ENCODE measurements at regions not wholly inside any gene's neighbourhood (a gene's known extent, or its start where the extent isn't known, plus 50 kb on each side); places are given as distances from the start of the nearest gene placed in this dataset.

DNA sequence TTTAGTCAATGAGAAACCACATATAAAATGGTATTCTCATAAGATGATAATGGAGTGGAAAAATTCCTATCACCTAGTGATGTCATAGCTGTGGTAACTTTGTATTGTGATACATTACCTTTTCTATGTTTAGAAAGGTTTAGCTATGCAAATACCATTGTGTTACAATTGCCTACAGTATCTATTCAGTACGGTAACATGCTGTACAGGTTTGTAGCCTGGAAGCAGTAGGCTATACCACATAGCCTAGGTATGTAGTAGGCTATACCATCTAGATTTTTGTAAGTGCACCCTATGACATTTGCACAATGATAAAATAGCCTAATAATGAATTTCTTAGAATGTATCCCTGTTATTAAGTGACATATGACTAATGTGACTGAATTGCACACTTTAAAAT lies 50.5 kb upstream of the CCDC196 start:
- DNase-seq (ENCODE audit: low spot score), result no peak
- H3K27ac ChIP-seq (ENCODE audit: low read depth, low read length, poor library complexity, severe bottlenecking), result no peak overlapping the region
- no peaks in the 10 kb centered on the region for H3K4me1 ChIP-seq (ENCODE audit: insufficient read depth, low read length, poor library complexity, severe bottlenecking)
- no peak for TF ChIP-seq EZH2 (IDR thresholded peaks at IDR 0.05; ENCODE audit: borderline replicate concordance, low read depth, low read length, poor library complexity, severe bottlenecking)
- TF ChIP-seq, protein P1, sequence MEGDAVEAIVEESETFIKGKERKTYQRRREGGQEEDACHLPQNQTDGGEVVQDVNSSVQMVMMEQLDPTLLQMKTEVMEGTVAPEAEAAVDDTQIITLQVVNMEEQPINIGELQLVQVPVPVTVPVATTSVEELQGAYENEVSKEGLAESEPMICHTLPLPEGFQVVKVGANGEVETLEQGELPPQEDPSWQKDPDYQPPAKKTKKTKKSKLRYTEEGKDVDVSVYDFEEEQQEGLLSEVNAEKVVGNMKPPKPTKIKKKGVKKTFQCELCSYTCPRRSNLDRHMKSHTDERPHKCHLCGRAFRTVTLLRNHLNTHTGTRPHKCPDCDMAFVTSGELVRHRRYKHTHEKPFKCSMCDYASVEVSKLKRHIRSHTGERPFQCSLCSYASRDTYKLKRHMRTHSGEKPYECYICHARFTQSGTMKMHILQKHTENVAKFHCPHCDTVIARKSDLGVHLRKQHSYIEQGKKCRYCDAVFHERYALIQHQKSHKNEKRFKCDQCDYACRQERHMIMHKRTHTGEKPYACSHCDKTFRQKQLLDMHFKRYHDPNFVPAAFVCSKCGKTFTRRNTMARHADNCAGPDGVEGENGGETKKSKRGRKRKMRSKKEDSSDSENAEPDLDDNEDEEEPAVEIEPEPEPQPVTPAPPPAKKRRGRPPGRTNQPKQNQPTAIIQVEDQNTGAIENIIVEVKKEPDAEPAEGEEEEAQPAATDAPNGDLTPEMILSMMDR (conservative IDR thresholded peaks at IDR 0.05; ENCODE audit: low read depth, low read length), result no peak
- no TSS peak for BruUV-seq (replicated peaks)
- no peaks in the 10 kb centered on the region for H3K27me3 ChIP-seq (replicated peaks; ENCODE audit: insufficient read depth, low read depth, low read length, poor library complexity)
- no peaks in the 10 kb centered on the region for H3K36me3 ChIP-seq (ENCODE audit: insufficient read depth, low read length, poor library complexity, severe bottlenecking)
- no peak overlapping the region for H3K4me3 ChIP-seq (ENCODE audit: low read depth, low read length, poor library complexity, severe bottlenecking)
- peaks cover 10% of the 10 kb centered on the region for H3K9me3 ChIP-seq (ENCODE audit: low read depth, low read length, poor library complexity, severe bottlenecking)
- intact Hi-C loops (cut with micrococcal nuclease; ENCODE audit: unreplicated experiment), result no loop called here
- POLR2A ChIA-PET (ENCODE audit: low non-redundant PET), result no interaction called here
- CTCF ChIA-PET, result no interaction called here
